ENCODE measurements at regions not wholly inside any gene's neighbourhood (a gene's known extent, or its start where the extent isn't known, plus 50 kb on each side); places are given as distances from the start of the nearest gene placed in this dataset.

DNA sequence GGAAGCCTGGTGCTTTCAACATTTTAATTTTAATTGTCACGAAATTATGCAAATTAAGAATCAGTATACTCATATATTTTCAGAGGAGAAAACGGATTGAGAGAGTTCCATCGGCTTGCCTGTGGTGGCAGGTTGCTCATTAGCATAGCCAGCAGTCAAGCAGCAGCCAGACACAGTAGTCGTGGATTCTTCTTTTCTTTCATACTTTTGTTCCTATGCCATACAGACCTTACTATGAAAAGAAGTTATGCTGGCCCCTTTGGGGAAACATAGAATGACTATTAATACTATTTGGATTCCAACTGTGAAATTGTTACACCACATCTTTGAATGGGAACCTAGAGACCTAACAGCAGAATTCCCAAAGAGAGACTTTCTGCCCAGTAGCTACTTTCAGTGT is 617.7 kb upstream of the CA10 start:
- no peak for TF ChIP-seq ZFP30 (CRISPR knock-in tag; IDR thresholded peaks at IDR 0.05)
- no peak for TF ChIP-seq TOX (CRISPR knock-in tag; IDR thresholded peaks at IDR 0.05; ENCODE audit: borderline replicate concordance)
- no peak for TF ChIP-seq ZFP3 (CRISPR knock-in tag; IDR thresholded peaks at IDR 0.05)
- TF ChIP-seq, protein P1, sequence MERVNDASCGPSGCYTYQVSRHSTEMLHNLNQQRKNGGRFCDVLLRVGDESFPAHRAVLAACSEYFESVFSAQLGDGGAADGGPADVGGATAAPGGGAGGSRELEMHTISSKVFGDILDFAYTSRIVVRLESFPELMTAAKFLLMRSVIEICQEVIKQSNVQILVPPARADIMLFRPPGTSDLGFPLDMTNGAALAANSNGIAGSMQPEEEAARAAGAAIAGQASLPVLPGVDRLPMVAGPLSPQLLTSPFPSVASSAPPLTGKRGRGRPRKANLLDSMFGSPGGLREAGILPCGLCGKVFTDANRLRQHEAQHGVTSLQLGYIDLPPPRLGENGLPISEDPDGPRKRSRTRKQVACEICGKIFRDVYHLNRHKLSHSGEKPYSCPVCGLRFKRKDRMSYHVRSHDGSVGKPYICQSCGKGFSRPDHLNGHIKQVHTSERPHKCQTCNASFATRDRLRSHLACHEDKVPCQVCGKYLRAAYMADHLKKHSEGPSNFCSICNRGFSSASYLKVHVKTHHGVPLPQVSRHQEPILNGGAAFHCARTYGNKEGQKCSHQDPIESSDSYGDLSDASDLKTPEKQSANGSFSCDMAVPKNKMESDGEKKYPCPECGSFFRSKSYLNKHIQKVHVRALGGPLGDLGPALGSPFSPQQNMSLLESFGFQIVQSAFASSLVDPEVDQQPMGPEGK (CRISPR knock-in tag; IDR thresholded peaks at IDR 0.05; ENCODE audit: borderline replicate concordance) = no peak
- TF ChIP-seq ARNTL (CRISPR knock-in tag; IDR thresholded peaks at IDR 0.05; ENCODE audit: borderline replicate concordance, low read depth) = no peak
- TF ChIP-seq PPARA (CRISPR knock-in tag; IDR thresholded peaks at IDR 0.05; ENCODE audit: borderline replicate concordance) = no peak
- no peak for TF ChIP-seq OSR1 (CRISPR knock-in tag; IDR thresholded peaks at IDR 0.05)
- TF ChIP-seq ZC3H10 (CRISPR knock-in tag; IDR thresholded peaks at IDR 0.05) = no peak
- no peak for TF ChIP-seq ESRRG (CRISPR knock-in tag; IDR thresholded peaks at IDR 0.05)
- TF ChIP-seq, protein P2, sequence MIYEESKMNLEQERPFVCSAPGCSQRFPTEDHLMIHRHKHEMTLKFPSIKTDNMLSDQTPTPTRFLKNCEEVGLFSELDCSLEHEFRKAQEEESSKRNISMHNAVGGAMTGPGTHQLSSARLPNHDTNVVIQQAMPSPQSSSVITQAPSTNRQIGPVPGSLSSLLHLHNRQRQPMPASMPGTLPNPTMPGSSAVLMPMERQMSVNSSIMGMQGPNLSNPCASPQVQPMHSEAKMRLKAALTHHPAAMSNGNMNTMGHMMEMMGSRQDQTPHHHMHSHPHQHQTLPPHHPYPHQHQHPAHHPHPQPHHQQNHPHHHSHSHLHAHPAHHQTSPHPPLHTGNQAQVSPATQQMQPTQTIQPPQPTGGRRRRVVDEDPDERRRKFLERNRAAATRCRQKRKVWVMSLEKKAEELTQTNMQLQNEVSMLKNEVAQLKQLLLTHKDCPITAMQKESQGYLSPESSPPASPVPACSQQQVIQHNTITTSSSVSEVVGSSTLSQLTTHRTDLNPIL (CRISPR knock-in tag; IDR thresholded peaks at IDR 0.05; ENCODE audit: low read depth) = no peak
- TF ChIP-seq RARB (CRISPR knock-in tag; IDR thresholded peaks at IDR 0.05) = no peak
- TF ChIP-seq SNAI2 (CRISPR knock-in tag; IDR thresholded peaks at IDR 0.05) = no peak
- no peak for TF ChIP-seq ZNF70 (CRISPR knock-in tag; IDR thresholded peaks at IDR 0.05)

All from SK-N-SH treated with all-trans-retinoic acid at 6 μM for 48 hours (cell line).